ENCODE measurements at regions not wholly inside any gene's neighbourhood (a gene's known extent, or its start where the extent isn't known, plus 50 kb on each side); places are given as distances from the start of the nearest gene placed in this dataset.
"Not testable (repeated sequence)": the region's sequence is repeated elsewhere in the genome, so short reads cannot be mapped to it uniquely, and the experiment has no call there.

DNA sequence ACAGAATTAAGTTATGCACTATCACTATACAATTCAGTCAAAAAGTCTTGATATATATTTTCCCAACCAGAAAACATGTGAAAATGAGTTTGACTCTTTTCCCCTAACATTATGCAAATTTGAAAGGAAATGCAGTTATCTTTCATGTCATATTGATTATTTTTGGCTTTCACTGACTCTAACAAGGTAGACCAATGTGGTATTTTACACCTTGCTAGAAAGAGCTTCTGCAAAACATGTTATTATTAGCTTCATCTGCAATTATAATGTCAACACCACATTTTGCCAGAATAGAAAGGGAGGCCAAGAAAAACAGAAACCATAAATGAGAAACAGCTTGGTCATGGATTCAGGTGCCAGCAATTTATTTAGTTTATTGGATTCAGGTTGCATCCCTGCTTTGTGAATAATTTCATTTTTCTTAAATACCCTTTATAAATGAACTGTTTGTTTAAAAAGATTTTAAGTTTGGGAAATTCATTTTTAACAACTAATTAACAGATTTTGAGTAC lies 226.1 kb upstream of the GJE1 start:
- Histone ChIP-seq H3K4me3 (ENCODE audit: low read length) (no peak overlapping the region), H3K36me3 (ENCODE audit: control insufficient read depth, insufficient read depth, low read length) (no peaks in the 10 kb centered on the region), H3K9me3 (replicated peaks; ENCODE audit: control insufficient read depth, low read depth, low read length) (no peaks in the 10 kb centered on the region), H3K4me1 (ENCODE audit: control insufficient read depth, insufficient read depth, low read length) (no peaks in the 10 kb centered on the region), H3K27me3 (ENCODE audit: control insufficient read depth, insufficient read depth, low read length) (no peaks in the 10 kb centered on the region), H3K27ac (ENCODE audit: low read length) (no peak overlapping the region)
- DNase-seq = peak; percentile 9

DNA sequence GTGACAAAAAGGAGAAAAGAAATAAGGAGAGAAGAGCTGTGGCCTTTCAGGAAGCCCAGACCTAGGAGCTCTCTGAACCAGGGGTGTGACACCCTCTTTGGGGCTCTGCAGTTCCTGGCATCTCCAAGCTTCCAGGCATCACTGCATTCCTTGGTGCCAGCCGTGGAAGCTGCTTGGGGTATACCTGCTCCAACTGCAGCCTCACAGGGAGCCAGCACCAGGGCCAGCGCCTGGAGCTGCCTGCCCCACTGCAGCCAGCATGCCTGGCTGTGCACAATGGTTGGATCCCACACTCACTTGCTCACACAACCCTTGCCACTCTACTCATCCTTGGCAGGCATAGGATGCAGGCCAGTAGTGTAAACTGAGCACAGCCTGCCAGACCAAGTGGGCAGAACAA lies 242.1 kb upstream of the GJE1 start:
- Histone ChIP-seq H3K27me3 (ENCODE audit: control insufficient read depth, insufficient read depth, low read length) (no peaks in the 10 kb centered on the region), H3K36me3 (ENCODE audit: control insufficient read depth, insufficient read depth, low read length) (no peaks in the 10 kb centered on the region), H3K4me3 (ENCODE audit: low read length) (no peak overlapping the region), H3K4me1 (ENCODE audit: control insufficient read depth, insufficient read depth, low read length) (no peaks in the 10 kb centered on the region), H3K27ac (ENCODE audit: low read length) (no peak overlapping the region), H3K9me3 (replicated peaks; ENCODE audit: control insufficient read depth, low read depth, low read length) (no peaks in the 10 kb centered on the region)
- 62% methylated on average over 2 of the region's 2 CpGs for WGBS (ENCODE audit: insufficient coverage)
- no peak for DNase-seq

GRCh38 chr6:141884850-141885249 lies 247.9 kb upstream of the GJE1 start:
- Histone ChIP-seq H3K36me3 (ENCODE audit: control insufficient read depth, insufficient read depth, low read length) (no peaks in the 10 kb centered on the region), H3K27ac (ENCODE audit: low read length) (no peak overlapping the region), H3K9me3 (replicated peaks; ENCODE audit: control insufficient read depth, low read depth, low read length) (peaks cover 5% of the 10 kb centered on the region), H3K4me1 (ENCODE audit: control insufficient read depth, insufficient read depth, low read length) (no peaks in the 10 kb centered on the region), H3K27me3 (ENCODE audit: control insufficient read depth, insufficient read depth, low read length) (no peaks in the 10 kb centered on the region), H3K4me3 (ENCODE audit: low read length) (no peak overlapping the region)
- no peak for DNase-seq
- no CpG with 5 or more reads among the region's 2 CpGs for WGBS (ENCODE audit: insufficient coverage)

- DNase-seq = no peak
- H3K27ac ChIP-seq (ENCODE audit: low read length) = no peak overlapping the region
- no peaks in the 10 kb centered on the region for H3K36me3 ChIP-seq (ENCODE audit: control insufficient read depth, insufficient read depth, low read length)
- no peaks in the 10 kb centered on the region for H3K4me1 ChIP-seq (ENCODE audit: control insufficient read depth, insufficient read depth, low read length)
- H3K9me3 ChIP-seq (replicated peaks; ENCODE audit: control insufficient read depth, low read depth, low read length) = no peaks in the 10 kb centered on the region
- no peak overlapping the region for H3K4me3 ChIP-seq (ENCODE audit: low read length)
- H3K27me3 ChIP-seq (ENCODE audit: control insufficient read depth, insufficient read depth, low read length) = no peaks in the 10 kb centered on the region
Observed at GRCh38 chr6:141878686-141879085, 254.0 kb upstream of the GJE1 start.

DNA sequence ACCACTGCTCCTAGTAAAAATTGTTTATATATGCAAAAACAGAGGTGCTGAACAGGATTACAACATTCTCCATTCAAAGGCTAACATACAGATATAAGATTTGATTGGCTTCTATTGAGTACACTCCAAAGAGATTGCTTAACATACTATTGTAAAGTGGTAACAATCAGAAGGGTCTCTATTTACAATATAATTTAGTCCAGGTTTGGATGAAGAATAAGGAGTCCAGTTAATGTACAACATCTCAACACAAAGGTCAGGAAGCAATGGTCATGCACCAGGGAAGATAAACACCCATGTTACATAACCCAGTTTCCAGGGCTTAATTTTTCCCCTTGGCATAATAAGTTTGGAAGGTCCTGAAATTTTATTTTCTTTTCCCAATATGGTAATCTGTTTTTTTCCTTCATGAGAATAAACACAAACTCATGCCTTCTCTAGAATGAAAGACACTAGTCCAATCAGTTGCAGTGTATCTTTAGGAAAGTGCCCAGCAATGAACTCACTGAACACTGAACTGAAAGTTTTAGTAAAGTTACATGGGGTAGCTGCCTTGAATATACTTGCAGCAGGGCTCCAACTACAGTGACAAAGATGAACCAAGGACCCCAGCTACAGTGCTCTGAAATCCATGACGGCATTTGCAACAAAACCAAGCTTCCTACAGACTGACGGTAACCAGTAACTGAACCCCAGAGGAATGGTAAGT lies 255.3 kb upstream of the GJE1 start:
- Histone ChIP-seq H3K4me1 (ENCODE audit: control insufficient read depth, insufficient read depth, low read length) (no peaks in the 10 kb centered on the region), H3K9me3 (replicated peaks; ENCODE audit: control insufficient read depth, low read depth, low read length) (no peaks in the 10 kb centered on the region), H3K4me3 (ENCODE audit: low read length) (no peak overlapping the region), H3K27me3 (ENCODE audit: control insufficient read depth, insufficient read depth, low read length) (no peaks in the 10 kb centered on the region), H3K27ac (ENCODE audit: low read length) (no peak overlapping the region), H3K36me3 (ENCODE audit: control insufficient read depth, insufficient read depth, low read length) (no peaks in the 10 kb centered on the region)
- no peak for DNase-seq
- no CpG with 5 or more reads among the region's 2 CpGs for WGBS (ENCODE audit: insufficient coverage)

GRCh38 chr6:141874930-141875602 lies 257.7 kb upstream of the GJE1 start:
- Histone ChIP-seq H3K9me3 (replicated peaks; ENCODE audit: control insufficient read depth, low read depth, low read length) (no peaks in the 10 kb centered on the region), H3K36me3 (ENCODE audit: control insufficient read depth, insufficient read depth, low read length) (no peaks in the 10 kb centered on the region), H3K4me3 (ENCODE audit: low read length) (no peak overlapping the region), H3K4me1 (ENCODE audit: control insufficient read depth, insufficient read depth, low read length) (no peaks in the 10 kb centered on the region), H3K27ac (ENCODE audit: low read length) (no peak overlapping the region), H3K27me3 (ENCODE audit: control insufficient read depth, insufficient read depth, low read length) (no peaks in the 10 kb centered on the region)
- DNase-seq = no peak
- 63% methylated on average over 2 of the region's 6 CpGs for whole genome bisulfite sequencing (ENCODE audit: insufficient coverage)

GRCh38 chr6:141869509-141869908 lies 263.2 kb upstream of the GJE1 start:
- no CpG with 5 or more reads among the region's 2 CpGs for WGBS (ENCODE audit: insufficient coverage)
- H3K4me3 ChIP-seq (ENCODE audit: low read length); H3K4me1 ChIP-seq (ENCODE audit: control insufficient read depth, insufficient read depth, low read length); H3K27ac ChIP-seq (ENCODE audit: low read length); H3K27me3 ChIP-seq (ENCODE audit: control insufficient read depth, insufficient read depth, low read length); H3K9me3 ChIP-seq (replicated peaks; ENCODE audit: control insufficient read depth, low read depth, low read length); H3K36me3 ChIP-seq (ENCODE audit: control insufficient read depth, insufficient read depth, low read length); DNase-seq: not testable (repeated sequence)

- WGBS (ENCODE audit: insufficient coverage) = 93% methylated on average over 3 of the region's 6 CpGs
- Histone ChIP-seq H3K36me3 (ENCODE audit: control insufficient read depth, insufficient read depth, low read length) (no peaks in the 10 kb centered on the region), H3K27me3 (ENCODE audit: control insufficient read depth, insufficient read depth, low read length) (no peaks in the 10 kb centered on the region), H3K27ac (ENCODE audit: low read length) (no peak overlapping the region), H3K9me3 (replicated peaks; ENCODE audit: control insufficient read depth, low read depth, low read length) (no peaks in the 10 kb centered on the region), H3K4me1 (ENCODE audit: control insufficient read depth, insufficient read depth, low read length) (no peaks in the 10 kb centered on the region), H3K4me3 (ENCODE audit: low read length) (no peak overlapping the region)
- DNase-seq = no peak
Observed at GRCh38 chr6:141867767-141868166, 265.0 kb upstream of the GJE1 start.

DNA sequence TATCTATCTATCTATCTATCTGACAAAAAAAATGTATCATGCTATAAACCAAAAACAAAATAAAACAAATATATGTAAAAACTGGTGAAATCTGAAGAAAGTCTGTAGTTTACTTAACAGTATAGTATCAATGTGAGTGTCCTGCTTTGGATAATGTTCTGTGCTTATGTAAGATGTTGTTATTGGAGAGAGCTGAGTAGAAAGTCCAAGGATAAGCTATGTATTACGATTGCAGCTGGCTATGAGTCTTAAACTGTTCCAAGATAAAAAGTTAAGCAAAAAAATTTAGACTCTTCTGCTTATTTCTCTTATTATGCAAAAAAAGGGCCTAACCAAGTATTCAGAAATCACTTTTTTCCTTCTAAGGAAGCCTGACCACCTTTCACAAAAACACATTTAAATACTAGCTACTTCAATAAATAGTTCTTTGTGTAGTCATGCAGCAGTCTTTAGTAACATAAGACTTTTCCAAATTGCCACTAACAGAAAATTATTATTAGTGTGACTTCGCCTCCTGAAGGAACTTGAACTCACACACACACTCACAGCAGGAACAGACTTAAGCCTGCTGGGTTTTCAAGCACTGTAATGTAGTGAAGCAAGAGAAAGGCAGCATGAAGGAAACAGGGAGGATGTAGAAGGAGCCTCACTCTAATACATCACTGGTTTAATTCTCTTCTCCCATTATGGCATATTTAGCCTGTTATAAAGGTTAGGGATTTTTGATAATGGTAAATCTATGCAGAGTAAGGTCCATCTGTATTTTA lies 265.8 kb upstream of the GJE1 start:
- no peaks in the 10 kb centered on the region for H3K4me1 ChIP-seq (ENCODE audit: control insufficient read depth, insufficient read depth, low read length)
- H3K4me3 ChIP-seq (ENCODE audit: low read length) = no peak overlapping the region
- no CpG with 5 or more reads among the region's 2 CpGs for WGBS (ENCODE audit: insufficient coverage)
- H3K27me3 ChIP-seq (ENCODE audit: control insufficient read depth, insufficient read depth, low read length) = no peaks in the 10 kb centered on the region
- no peaks in the 10 kb centered on the region for H3K36me3 ChIP-seq (ENCODE audit: control insufficient read depth, insufficient read depth, low read length)
- H3K9me3 ChIP-seq (replicated peaks; ENCODE audit: control insufficient read depth, low read depth, low read length) = no peaks in the 10 kb centered on the region
- DNase-seq = peak; percentile 57
- no peak overlapping the region for H3K27ac ChIP-seq (ENCODE audit: low read length)

DNA sequence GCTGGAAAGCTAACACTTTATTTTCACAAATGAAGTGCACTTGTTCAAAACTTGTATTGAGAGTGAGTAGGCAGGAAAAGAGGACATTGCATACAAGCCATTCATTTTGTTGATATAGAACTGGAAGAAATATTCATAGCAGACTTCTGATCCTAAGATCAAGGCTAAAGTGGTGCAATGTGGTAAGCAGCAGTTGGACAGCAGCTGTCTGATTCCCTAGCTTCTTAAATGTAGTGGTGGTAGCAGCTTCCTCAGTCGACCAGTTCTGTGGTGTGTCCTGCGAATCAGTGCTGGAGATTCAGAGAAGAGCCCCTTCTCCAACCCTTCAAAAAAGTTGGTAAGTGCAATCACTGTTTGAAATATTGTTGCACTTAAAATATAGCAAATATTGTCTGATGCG lies 281.7 kb upstream of the GJE1 start:
- Histone ChIP-seq H3K4me1 (ENCODE audit: control insufficient read depth, insufficient read depth, low read length) (no peaks in the 10 kb centered on the region), H3K4me3 (ENCODE audit: low read length) (no peak overlapping the region), H3K27ac (ENCODE audit: low read length) (no peak overlapping the region), H3K36me3 (ENCODE audit: control insufficient read depth, insufficient read depth, low read length) (no peaks in the 10 kb centered on the region), H3K9me3 (replicated peaks; ENCODE audit: control insufficient read depth, low read depth, low read length) (no peaks in the 10 kb centered on the region), H3K27me3 (ENCODE audit: control insufficient read depth, insufficient read depth, low read length) (no peaks in the 10 kb centered on the region)
- WGBS (ENCODE audit: insufficient coverage) = no CpG with 5 or more reads among the region's 3 CpGs
- peak; percentile 3 for DNase-seq

All from muscle of leg (tissue), 3 donors.